GM12872 (cell line): ENCODE measurements at regions not wholly inside any gene's neighbourhood (a gene's known extent, or its start where the extent isn't known, plus 50 kb on each side); places are given as distances from the start of the nearest gene placed in this dataset.

Experiments
- CTCF ChIP-seq: IDR thresholded peaks from 3 replicates; pipeline ENCODE4 v1.5.1; 2011; ENCODE audit warnings: low read depth, mild to moderate bottlenecking, low read length, moderate library complexity; ENCODE audit not compliant: insufficient read depth

- no peak for TF ChIP-seq CTCF
Measured at GRCh38 chr13:99080131-99080530, 102.3 kb upstream of the DOCK9 start.

GRCh38 chr13:99083981-99084380 lies 106.1 kb upstream of the DOCK9 start:
- no peak for TF ChIP-seq CTCF

DNA sequence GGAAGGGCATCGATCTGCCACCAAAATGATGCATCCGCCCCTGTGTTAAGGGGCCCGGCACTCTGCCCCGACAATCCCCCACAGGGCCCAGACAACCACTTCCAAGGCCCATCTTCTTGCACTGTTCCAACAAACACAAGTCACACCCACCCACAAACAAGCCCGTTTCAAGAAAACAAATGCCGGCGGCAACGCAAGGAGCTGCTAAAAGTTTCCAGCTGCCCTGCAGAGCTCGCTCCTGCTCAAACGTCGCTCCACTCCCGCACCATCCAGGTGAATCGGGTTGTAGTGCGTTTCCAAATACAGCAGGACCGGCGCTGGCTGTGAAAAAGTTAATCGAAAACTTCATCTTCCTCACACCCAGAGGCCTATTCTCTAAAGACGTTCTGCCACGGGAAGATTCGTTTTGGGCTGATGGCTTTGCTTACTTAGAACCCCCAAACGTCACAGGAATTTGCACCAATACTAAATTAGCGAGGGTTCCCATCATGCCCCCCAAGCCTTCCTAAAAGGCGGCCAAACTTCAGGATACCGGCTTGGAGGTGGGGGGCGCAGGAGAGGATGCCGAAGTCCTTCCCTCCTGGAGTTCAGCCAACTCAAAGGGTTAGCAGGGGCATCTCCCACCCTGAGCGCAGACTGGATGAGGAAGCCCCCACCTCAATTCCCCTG lies 107.4 kb upstream of the DOCK9 start:
- no peak for TF ChIP-seq CTCF

- no peak for TF ChIP-seq CTCF
Measured at GRCh38 chr13:99085808-99086266, 108.0 kb upstream of the DOCK9 start.

DNA sequence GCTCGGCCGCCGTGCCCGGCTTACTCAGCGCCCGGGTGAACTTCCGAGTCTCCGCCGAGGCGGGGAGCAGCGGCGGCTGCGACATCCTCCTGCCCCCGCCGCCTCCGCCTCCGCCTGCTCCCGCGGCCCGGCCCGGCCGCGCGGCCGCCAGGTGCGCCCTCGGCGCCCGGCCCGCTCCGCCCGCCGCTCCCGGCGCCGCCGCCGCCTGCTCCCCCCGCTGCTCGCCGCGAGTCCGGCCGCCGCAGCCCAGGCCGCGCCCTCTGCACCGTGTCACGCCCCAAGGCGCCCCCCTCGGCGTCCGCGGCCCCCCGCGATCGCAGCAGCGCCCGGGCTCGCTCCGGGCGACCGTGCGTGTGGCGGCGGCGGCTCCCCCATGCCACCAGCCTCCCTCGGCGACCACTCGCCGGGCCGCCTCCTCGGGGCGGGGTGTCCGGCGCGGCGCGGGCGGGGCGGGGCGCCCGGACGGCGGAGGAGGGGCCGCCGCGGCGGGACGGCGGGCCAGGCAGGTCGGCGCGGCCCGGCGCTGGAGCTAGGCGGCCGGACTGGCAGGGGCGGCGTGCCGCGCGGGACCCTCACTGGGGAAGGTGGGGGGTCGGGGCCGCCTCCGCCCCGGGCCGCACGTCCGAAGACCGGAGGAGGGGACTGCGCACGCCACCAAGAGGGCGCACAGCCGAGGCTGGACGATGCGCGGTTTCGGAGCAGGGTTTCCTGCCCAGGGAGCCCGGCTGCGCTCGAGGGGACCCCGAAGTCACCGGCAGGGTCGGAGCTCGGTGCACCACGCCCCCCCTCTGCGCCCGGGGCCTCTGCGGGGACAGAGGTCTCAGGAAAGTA lies 108.6 kb upstream of the DOCK9 start:
- TF ChIP-seq CTCF, result no peak

DNA sequence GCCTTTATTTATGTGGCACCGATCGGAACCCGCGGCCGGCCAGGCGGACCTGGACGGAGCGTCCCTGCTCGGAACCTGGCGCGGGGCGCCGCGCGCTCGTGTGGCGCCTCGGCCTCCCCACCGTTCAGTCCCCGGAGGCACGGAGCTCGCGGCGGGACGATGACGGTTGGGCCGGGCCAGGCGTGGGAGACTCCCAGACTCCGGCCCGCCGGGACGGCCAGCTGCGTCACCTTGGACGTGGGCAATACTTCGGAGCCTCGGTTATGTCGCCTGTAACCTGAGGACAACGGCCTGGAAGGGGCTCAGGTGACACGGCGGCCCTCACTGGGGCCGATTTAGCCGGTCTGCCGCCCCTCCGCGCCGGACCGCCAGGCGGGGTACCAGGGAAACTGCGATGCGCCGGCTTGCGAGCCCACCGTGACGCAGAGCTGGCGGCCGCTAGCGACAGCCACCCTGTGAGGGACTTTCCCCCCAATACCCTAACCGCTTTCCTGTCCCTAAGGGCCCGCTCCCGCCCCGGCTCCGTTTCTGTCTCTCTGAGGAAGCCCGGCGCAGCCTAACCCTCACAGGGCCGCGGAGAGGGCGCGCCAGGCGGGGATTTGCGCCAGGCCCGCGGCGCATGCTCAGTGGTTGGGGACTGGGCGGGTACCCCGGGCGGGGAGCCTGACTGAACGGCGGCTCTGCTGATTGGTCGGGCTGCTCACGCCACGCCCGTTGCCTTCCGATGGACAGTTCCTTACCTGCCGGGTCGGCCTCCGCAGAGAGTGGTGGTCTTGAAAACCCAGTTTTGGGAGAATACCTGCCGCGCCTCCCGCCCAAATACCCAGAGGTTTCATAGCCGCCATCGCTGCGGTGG lies 109.5 kb upstream of the DOCK9 start:
- TF ChIP-seq CTCF, result no peak

DNA sequence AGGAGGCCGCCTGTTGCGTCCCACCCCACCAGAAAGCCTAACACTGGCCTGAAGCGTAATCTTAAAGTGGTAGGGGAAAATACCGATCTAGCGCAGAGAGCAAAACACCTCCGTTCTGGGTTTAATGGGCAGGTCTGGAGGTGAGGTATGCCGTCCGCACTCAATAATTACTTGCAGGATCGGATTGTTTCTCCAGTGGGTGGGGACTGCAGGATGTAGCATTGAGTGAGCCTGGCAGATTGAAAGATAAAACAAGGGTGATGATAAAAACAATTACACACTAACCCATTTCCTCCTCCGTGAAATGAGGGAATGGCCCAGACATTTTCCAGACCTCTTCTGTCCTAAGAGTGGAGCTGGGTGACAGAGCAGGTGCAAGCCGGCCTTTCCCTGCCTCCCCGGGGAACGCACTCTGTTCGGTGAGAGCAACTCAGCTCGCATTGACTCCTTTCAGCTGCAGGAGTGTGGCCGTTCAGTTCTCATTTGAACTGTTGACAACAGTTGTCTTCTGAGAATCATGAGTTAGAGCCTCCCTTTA lies 110.2 kb upstream of the DOCK9 start:
- no peak for TF ChIP-seq CTCF
